ENCODE measurements at regions not wholly inside any gene's neighbourhood (a gene's known extent, or its start where the extent isn't known, plus 50 kb on each side); places are given as distances from the start of the nearest gene placed in this dataset.

DNA sequence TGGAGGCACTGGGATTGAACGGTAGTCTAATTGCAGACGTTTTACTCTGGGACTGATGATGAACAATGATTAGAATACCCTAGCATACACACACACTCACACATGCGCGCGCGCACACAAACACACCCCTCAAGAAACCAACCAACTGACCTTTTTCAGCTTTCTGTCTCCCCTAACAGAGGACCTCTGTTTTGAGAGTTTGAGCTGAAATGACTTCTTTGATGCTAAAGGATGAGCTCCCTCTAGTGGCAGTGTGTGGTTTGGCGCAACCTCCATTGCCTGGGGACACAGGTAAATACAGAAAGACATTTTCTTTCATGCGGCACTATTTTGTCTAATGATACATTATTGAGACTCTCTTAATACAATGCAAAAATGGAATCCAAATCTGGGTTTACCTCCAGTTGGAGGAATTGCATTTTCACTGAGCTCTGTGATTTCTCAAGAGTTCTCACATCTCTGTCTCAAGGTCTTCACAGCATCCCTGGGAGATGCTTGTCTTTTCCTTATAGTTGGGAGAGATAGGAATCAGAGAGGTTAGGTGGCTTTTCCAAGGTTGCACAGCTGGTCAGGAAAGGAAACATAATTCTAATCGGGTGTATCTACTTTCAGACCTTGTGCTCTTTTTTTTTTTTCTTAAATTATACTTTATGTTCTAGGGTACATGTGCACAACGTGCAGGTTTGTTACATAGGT is 187.5 kb downstream of the TMEM38B start:
- TF ChIP-seq GATA2 (IDR thresholded peaks at IDR 0.05; ENCODE audit: insufficient read depth, insufficient read length, low read depth, low read length) (no peak), POLR2A (IDR thresholded peaks at IDR 0.05; ENCODE audit: low read depth, low read length) (no peak)
- TF ChIP-seq, protein P1, sequence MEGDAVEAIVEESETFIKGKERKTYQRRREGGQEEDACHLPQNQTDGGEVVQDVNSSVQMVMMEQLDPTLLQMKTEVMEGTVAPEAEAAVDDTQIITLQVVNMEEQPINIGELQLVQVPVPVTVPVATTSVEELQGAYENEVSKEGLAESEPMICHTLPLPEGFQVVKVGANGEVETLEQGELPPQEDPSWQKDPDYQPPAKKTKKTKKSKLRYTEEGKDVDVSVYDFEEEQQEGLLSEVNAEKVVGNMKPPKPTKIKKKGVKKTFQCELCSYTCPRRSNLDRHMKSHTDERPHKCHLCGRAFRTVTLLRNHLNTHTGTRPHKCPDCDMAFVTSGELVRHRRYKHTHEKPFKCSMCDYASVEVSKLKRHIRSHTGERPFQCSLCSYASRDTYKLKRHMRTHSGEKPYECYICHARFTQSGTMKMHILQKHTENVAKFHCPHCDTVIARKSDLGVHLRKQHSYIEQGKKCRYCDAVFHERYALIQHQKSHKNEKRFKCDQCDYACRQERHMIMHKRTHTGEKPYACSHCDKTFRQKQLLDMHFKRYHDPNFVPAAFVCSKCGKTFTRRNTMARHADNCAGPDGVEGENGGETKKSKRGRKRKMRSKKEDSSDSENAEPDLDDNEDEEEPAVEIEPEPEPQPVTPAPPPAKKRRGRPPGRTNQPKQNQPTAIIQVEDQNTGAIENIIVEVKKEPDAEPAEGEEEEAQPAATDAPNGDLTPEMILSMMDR (IDR thresholded peaks at IDR 0.05; ENCODE audit: extremely low read depth in 1 of 2, insufficient read depth in 1 of 2, low read depth in 1 of 2, low read length in 2 of 2), result peak; percentile 78 to 85
- Histone ChIP-seq H3K4me1 (ENCODE audit: control insufficient read depth, extremely low read depth, insufficient read depth, low read length) (no peaks in the 10 kb centered on the region), H3K9me1 (replicated peaks; ENCODE audit: control insufficient read depth, extremely low read depth, insufficient read depth, low read length) (no peaks in the 10 kb centered on the region), H3K79me2 (ENCODE audit: control insufficient read depth, insufficient read depth, low read length) (no peaks in the 10 kb centered on the region), H3K27me3 (ENCODE audit: control insufficient read depth in 2 of 2, insufficient read depth in 2 of 2, low read length in 2 of 2) (no peaks in the 10 kb centered on the region), H4K20me1 (replicated peaks; ENCODE audit: control insufficient read depth, extremely low read depth, insufficient read depth, low read length) (no peaks in the 10 kb centered on the region), H3K27ac (ENCODE audit: insufficient read depth, low read depth, low read length) (no peak overlapping the region), H3K4me2 (ENCODE audit: insufficient read depth, low read length) (no peak overlapping the region), H2AFZ (ENCODE audit: low read depth, low read length) (no peak overlapping the region), H3K9me3 (replicated peaks; ENCODE audit: control insufficient read depth, insufficient read depth, low read length) (no peaks in the 10 kb centered on the region), H3K36me3 (ENCODE audit: control insufficient read depth in 2 of 2, extremely low read depth in 1 of 2, insufficient read depth in 2 of 2, low read length in 2 of 2) (no peaks in the 10 kb centered on the region), H3K9ac (replicated peaks; ENCODE audit: extremely low read depth, insufficient read depth, low read length) (no peak overlapping the region), H3K4me3 (replicated peaks in 1 of 3; ENCODE audit: insufficient read depth in 1 of 3, low read depth in 1 of 3, low read length in 3 of 3) (no peak overlapping the region)
- DNase-seq (ENCODE audit: low read depth, low spot score) (peak; percentile 55), FAIRE-seq (peak; percentile 87)
- ChIA-PET CTCF (interaction anchor here (0.6 to 1.5 kb wide), 29 partner anchors 9 to 1296 kb away, joined by 3 to 17 read pairs (median 4); no protein-coding TSS in a partner anchor), POLR2A (no interaction called here)
- dilution Hi-C loops (cut with MboI; ENCODE audit: extremely low pct_ligation_motif_present, low sequenced_read_pairs), result no loop called here
- intact Hi-C loops (cut with micrococcal nuclease), result loop anchor here (1.0 to 5.0 kb wide), 3 partner anchors 40 to 455 kb away; no protein-coding TSS in a partner anchor
- no TSS peak for BruUV-seq (replicated peaks)

DNA sequence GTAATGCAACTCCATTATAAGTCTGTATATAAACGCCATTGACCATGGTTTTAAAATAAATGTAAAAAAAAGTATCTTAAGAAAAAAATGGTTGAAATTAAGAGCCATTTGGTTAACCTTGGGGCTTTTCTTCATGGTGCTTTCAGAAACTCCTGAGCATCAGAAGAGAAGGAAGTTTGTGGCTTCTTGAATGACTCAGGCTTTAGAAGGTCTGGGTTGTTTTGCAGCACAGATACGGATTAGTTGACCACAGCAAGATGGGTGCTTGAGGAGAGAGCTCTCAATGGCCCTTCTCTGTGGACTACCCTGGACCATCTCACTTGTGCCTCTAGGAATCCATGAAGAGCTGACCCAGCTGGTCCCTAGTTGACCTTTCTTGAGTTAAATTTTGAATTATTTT is 189.5 kb downstream of the TMEM38B start:
- FAIRE-seq (no peak), DNase-seq (ENCODE audit: low read depth, low spot score) (no peak)
- Histone ChIP-seq H2AFZ (ENCODE audit: low read depth, low read length) (no peak overlapping the region), H3K79me2 (ENCODE audit: control insufficient read depth, insufficient read depth, low read length) (no peaks in the 10 kb centered on the region), H3K27me3 (ENCODE audit: control insufficient read depth in 2 of 2, insufficient read depth in 2 of 2, low read length in 2 of 2) (no peaks in the 10 kb centered on the region), H3K9me3 (replicated peaks; ENCODE audit: control insufficient read depth, insufficient read depth, low read length) (no peaks in the 10 kb centered on the region), H3K4me1 (ENCODE audit: control insufficient read depth, extremely low read depth, insufficient read depth, low read length) (no peaks in the 10 kb centered on the region), H3K4me2 (ENCODE audit: insufficient read depth, low read length) (no peak overlapping the region), H3K27ac (ENCODE audit: insufficient read depth, low read depth, low read length) (no peak overlapping the region), H3K4me3 (replicated peaks in 1 of 3; ENCODE audit: insufficient read depth in 1 of 3, low read depth in 1 of 3, low read length in 3 of 3) (no peak overlapping the region), H3K9me1 (replicated peaks; ENCODE audit: control insufficient read depth, extremely low read depth, insufficient read depth, low read length) (no peaks in the 10 kb centered on the region), H4K20me1 (replicated peaks; ENCODE audit: control insufficient read depth, extremely low read depth, insufficient read depth, low read length) (no peaks in the 10 kb centered on the region), H3K9ac (replicated peaks; ENCODE audit: extremely low read depth, insufficient read depth, low read length) (no peak overlapping the region), H3K36me3 (ENCODE audit: control insufficient read depth in 2 of 2, extremely low read depth in 1 of 2, insufficient read depth in 2 of 2, low read length in 2 of 2) (no peaks in the 10 kb centered on the region)
- ChIA-PET CTCF (interaction anchor here (1.4 kb wide), 1 partner anchor 13 kb away, joined by 3 read pairs; no protein-coding TSS in a partner anchor), POLR2A (no interaction called here)
- dilution Hi-C loops (cut with MboI; ENCODE audit: extremely low pct_ligation_motif_present, low sequenced_read_pairs), result no loop called here
- BruUV-seq (replicated peaks), result no TSS peak
- intact Hi-C loops (cut with micrococcal nuclease), result loop anchor here (5.0 kb wide), 1 partner anchor 457 kb away; no protein-coding TSS in a partner anchor
- TF ChIP-seq POLR2AphosphoS5 (IDR thresholded peaks at IDR 0.05; ENCODE audit: insufficient read depth, low read depth, low read length) (no peak), EZH2 (IDR thresholded peaks at IDR 0.05; ENCODE audit: borderline replicate concordance, low read depth, low read length, severe bottlenecking) (no peak), GATA2 (IDR thresholded peaks at IDR 0.05; ENCODE audit: insufficient read depth, insufficient read length, low read depth, low read length) (no peak), FOS (IDR thresholded peaks at IDR 0.05; ENCODE audit: borderline replicate concordance, insufficient read depth, low read length) (no peak), JUN (IDR thresholded peaks at IDR 0.05; ENCODE audit: borderline replicate concordance, insufficient read depth, insufficient read length, low read depth) (no peak), MYC (IDR thresholded peaks at IDR 0.05; ENCODE audit: low read depth, low read length) (no peak), POLR2A (IDR thresholded peaks at IDR 0.05; ENCODE audit: low read depth, low read length) (no peak)
- TF ChIP-seq, protein P1 (IDR thresholded peaks at IDR 0.05; ENCODE audit: extremely low read depth in 1 of 2, insufficient read depth in 1 of 2, low read depth in 1 of 2, low read length in 2 of 2), result no peak
- TF ChIP-seq, protein P2, sequence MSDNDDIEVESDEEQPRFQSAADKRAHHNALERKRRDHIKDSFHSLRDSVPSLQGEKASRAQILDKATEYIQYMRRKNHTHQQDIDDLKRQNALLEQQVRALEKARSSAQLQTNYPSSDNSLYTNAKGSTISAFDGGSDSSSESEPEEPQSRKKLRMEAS (IDR thresholded peaks at IDR 0.05; ENCODE audit: insufficient read depth, insufficient read length), result no peak
